ELF-1 (cell line): ENCODE measurements at regions not wholly inside any gene's neighbourhood (a gene's known extent, or its start where the extent isn't known, plus 50 kb on each side); places are given as distances from the start of the nearest gene placed in this dataset.

ENCODE experiments used
- DNase-seq: peaks from one replicate; pipeline ENCODE4 v3.0.0-alpha.2; 2016; ENCODE audit warnings: low read depth, low spot score

DNA sequence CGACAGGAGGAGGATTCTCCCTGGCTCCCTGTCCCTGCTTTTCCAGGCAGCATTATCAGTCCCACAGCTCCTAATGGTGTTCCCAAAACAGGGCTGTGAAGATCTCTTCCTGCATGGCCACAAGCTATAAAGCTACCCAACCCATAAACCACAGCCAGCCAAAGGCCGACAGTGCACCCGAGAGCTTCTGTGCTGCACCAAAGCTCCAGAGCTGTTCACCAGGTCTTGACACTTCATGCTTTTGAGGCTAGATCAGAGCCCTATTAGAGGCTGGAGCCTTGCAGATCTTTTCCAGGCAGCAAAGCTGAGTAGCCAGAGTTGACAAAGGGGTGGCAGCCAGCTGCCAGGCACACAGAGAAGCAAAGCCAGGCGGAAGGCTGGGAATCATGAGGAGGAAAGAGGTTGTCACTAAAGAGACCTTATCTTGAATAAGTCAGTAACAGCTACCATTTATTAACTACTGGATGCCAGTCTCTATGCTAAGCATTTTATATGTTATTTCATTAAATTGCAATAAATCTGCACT, 180.4 kb downstream of the KATNAL1 start:
- DNase-seq: no peak

DNA sequence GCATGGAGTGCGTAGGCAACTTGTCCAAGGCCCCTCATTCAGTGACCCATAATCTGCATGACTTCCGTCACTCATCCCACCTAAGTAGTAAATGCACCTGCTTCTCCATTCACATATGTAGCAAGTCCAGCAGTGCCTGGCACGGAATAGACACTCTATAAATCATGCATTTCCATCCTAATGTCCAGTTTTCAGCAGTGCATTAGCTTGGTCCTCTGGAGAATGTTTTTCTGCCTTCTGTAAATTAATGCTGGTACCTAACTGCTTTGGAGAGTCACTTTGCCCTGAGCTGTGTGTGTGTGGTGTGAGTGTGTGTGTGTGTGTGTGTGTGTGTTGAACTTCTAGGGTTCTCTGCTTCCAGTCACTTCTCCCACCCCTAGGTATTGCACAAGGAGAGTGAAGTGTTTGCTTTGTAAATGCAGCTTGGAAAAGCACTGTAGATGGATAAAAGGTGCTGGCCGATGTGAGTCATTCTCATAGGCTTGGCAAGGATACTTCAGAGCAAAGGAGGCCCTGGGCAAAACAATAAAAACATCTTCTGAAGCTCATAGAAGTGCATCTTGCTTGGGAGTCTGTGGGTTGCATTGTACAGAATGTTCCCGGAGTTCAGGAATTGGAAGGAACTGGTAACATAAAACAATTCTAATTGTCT, 181.8 kb downstream of the KATNAL1 start:
- DNase-seq: no peak

DNA sequence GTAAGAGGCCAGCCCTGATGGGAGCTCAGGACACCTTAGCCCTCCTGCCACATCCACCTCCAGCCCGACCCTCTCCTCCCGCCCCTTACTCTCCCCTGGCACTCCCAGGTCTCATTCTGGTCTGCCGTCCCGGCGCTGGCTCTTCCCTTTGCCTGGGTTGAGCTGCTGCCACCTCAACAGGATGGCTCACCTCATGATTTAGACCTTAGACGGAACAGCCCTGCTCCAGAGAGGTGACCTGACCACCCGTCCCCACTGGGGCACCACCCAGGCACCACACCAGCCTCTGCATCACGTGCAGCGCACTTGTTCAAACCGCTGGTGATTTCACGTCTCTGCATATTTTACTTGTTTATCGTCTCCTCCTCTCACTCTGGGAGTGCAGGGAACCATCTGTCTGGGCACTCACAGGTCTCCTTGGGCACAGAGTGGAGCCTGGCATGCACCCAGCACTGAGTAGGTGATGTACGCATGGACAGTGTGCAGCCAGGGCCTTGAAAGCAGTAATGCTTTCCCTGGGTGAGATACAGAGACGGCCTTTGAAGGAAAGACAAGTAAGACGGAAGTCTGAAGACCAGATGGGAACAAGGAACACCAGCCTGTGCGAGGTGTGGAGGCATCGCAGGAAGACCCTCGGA, 183.1 kb downstream of the KATNAL1 start:
- DNase-seq: no peak

DNA sequence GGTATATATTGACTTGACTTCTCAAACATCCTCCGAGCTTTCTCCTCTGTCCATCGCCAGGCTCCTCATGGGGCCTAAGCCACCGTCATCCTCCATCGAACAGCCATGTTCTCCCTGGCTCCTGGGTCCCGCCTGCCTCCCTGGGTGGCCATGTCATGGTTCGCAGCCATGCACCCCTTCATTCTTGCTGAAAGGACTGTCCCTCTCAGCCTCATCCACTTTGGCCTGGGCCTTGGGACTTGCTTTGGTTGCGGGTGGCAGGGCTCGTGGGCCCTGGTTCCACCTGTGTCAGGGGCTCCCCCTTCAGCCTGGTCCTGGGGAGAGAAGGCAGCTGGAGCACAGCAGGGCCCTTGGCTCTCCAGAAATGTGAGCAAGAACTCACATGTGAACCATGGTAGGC, 183.8 kb downstream of the KATNAL1 start:
- DNase-seq: no peak

DNA sequence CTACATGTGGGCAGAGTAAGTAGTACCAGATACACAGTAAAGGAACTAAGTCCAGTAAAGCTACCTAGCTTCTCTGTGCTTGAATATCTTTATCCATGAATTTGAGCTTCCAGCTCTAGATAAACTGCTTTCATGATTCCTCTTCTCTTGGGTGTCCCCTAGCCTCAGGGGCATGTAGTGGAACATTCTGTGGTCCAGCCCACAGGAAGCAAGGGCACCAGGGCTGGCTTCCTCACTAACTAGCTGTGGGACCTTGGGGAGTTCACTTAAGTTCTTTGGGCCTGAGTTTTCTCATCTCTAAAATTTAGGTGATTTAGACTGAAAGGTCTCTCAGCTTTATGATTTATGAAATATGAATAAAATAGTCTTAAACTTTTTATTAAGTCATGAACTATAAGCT, 185.7 kb downstream of the KATNAL1 start:
- no peak for DNase-seq

DNA sequence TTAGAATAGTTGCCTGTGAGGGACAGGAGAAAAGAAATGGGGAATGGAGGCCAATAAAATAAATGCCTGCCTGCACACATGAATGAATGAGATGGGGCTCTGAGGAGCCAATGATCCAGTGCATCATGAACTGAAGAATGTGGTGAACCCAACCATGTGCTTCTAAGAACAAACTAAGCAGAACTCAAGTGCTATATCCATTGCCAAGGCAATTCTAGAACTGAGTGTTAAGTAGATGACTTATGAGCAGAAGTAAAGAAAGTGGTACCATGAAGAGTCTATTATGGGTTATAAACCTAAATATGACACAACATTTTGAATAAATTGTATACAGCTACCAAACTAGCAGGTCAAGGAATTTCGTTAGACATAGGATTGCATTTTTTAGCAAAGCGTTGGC, 186.1 kb downstream of the KATNAL1 start:
- no peak for DNase-seq

DNA sequence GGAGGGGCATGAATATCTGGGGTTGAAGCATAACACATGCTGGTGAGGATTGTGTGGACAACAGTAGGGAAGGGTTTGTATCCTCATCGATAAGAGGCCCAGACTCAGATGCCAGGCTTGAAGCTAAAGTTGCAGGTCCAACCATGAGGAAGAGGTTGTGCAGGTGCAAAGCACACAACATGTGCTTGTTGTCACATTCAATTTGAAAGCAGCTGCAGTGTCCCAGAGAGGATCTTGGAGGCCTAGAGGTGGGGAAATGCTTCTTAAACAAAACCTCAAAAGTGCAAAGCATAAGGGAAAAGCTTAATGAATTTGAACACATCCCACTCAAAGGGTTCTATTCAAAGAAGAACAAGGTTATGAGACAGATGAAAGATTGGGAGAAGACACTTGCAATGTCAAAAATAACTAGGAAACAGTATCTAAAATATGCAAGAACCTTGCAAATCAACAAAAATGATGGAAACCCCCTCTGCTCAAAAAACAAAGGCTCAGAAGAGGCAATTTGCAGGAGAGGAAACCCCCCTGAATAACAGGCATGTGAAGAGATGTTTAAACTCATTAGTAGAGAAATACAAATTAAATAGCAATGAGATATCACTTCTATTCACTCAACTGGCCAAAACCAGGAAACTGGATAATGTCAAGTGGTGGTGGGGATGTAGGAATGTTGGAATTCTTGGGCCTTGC, 187.1 kb downstream of the KATNAL1 start:
- no peak for DNase-seq

DNA sequence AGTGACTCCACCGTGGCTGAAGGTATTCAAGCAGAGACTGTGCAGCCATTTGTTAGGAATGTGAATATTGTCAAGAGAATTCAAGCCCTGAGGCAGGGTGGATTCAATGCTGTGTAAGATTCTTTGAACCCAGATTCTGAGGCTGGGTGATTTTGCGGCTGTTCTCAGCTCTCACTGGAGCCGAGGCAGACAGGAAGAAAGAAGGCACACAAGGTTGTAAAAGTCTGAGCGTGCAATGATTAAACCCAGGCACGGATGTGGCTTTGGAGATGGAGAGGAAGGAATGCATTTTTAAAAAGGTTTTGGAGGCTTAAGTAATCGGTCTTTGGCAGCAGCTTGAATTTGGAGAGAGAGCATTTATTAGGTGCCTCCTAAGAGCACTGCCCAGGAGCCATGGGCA, 187.9 kb downstream of the KATNAL1 start:
- DNase-seq: peak; percentile 66

DNA sequence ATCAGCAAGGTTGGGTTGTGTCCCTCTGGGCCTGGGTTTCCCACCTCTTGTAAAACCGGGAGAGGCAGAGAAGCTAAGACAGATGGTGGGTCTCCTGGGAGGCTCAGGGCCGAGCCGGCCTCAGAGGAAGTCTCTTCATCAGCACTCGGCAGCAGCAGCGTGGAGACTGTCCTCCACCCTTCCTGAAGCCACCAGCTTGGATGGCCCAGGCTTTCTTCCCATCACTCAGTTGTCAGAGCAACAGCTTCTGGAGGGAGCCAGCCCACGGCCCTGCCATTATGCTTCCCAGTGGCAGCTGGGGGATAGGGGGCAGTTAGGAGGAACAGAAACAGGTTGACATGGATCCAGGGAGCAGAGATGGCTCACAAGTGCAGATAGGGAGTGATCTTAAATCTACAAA, 191.0 kb downstream of the KATNAL1 start:
- no peak for DNase-seq

DNA sequence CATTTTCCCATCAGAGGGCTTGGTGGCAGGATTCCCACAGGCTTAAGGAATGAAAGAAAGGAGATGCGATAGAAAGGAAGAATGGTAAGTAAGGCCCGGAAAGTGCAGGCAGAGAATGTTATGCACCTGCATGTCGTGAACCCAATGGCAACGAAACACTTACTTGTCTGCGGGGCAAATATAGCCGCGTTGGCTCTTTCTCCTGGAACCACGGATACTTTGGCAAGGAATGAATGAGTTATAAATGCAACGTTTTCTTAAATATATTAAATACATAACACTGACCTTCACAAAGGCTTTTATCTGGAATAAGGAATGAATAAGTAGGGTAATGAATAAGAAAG, 192.1 kb downstream of the KATNAL1 start:
- no peak for DNase-seq

DNA sequence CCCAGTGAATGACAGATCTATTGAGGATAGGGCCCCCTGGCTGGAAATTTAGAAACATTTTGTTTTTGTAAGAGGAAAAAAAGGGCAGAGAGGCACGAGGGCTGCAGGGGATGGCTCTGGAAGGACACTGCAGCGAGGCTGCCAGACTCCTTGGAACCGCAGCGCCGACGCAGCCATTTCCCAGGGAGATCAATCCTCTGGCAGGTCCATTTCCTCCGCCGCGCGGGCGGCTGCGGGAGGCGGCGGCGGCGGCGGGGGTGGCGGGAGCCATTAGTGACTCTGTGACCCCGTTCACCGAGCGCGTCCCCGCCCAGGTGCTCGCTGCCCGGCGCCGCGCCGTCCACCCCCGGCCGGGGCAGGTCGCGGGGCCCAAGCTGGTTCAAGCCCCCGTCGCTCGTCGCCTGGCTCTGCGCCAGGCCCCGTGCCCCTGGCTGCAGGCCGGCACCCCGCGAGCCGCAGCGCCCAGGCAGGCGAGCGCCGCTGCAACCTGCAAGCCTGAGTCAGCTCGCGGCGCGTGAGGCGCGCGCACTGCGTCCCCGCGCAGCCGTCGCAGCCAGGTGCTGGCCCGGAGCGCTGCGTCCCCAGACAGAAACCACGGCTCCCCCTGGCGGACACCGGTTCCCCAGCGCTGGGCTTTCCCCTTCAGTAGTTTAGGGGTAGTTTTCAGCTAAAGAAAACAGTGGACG, 192.6 kb downstream of the KATNAL1 start:
- peak; percentile 94 for DNase-seq

DNA sequence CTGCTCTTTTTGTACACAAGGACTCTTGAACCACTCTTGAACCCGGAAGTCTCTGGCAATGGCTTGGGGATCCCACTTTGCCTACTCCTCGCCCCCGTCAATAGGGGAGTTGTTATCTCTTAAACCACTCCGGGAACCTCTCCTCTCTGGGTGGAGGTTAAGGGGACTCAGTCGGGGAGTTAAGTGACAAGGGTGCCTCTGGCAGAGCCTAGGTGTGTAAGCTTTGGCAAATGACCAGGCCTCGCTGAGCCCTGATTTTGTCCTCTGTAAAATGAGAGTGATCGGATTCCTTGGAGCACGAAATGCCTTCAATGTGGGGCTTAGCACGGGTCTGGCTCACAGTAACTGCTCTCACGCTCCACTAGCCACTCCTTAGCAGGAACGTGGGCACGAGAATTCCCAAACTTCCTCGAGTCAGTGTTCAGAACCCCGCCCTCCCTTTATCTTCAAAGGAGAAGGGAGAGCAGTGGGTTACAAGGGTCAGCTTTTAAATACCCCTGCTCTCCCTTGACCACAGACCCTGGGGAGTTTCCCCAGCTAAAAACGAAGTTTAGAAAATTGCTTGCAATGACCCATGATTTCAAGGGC, 193.3 kb downstream of the KATNAL1 start:
- peak; percentile 57 for DNase-seq

DNA sequence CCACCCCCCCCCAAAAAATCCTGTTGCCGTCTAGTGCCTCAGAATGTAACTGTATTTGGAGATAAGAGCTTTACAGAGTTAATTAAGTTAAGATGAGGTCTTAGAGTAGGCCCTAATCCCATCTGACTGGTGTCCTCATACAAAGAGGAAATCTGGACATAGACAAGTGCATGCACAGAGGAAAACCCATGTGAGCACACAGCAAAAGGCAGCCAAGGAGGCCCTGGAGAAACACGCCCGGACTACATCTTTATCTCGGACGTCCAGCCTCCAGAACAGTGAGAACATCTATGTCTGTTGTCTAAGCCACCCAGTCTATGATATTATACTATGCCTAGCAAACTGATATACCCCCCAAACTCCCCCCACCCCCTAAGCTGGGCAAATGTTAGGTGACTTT, 193.8 kb downstream of the KATNAL1 start:
- no peak for DNase-seq

DNA sequence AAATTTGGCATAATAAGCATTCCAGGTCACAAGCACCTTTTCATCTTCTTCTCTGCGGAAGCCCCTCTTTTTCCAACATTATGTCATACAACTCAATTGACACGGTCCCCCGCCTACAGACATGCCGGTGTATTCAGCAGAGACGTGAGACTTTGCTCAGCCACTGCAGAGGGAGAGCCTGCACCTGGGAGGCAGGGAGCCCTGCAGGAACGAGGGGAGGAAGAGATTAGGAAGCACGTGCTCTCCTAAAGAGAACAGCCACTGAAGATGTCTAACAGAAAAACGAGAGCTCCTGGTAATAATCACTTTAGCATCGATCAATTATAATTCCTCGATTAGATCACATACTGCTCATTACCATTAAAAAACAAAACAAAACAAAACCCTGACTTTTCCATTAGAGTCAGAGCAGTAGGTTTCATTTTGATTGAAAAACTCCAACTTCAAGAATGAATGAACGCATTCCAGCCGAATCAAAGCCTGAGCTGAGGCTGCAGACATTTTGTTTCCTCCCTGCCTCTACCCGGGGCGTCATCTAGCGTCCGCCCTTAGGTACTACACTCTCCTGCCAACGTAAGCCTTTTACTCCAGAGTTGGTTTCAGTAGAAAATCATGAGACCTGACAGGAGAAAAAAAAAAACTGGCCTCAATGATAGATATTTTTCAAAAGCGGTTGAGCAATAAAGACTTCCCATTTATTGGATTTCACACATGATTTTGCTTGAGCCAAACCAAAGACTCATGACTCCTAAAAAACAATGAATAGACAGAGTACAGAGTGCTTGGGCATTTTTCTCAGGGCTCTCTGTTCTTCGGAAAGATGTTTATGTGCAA, 194.5 kb downstream of the KATNAL1 start:
- peak; percentile 86 for DNase-seq

DNA sequence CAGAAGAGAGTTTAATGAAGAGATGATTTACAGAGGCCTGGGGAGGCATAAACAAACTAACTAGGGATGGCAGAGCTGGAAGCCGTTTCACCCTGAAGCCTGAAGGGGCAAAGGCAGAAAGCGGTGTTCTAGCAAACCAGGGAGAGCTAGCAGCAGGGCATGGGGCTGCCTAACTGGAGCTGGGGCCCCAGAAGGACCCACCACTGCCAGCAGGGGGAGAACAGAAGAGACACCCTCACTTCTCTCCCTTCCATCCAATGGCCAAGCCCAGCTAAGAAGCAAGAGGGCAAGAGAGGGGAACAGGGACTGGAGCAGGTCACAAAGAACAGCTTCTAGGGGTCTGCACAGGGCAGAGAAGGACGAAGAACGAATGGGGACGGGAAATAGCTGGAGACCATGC, 195.5 kb downstream of the KATNAL1 start:
- no peak for DNase-seq

DNA sequence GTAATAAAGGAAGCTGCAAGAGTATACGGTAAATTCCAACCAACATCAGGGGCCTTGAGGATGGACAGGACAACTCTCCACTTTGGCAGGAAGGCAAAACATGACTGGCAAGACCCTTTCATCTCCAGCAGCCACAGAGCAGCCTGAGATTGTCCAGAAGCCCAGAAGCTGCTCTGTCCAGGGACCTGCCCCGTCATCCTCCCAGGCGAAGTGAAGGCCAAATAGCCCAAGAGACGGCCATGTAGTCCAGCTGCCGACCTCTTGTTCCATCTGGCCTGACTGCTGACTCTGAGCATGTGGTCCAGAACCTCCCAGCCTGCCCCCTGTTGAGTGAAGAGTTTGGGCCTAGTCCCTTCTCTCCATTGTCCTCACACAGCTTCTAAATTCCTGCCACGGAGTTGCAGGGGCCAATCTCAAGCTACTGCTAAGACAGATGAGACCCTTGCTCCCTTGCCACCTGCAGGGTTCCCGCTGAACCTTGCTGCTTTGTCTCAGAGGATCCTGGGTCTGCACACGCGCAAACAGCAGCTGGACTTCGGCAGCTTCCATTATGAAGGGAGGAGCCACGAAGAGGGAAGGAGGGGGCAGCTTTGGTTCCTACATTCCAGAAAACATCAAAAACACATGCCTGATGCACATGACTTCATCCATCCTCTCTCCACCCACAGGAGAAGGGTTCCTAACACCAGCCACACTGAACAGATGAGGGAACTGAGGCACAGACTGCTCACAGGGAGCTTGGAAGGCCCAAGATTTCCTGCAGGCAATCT, 196.9 kb downstream of the KATNAL1 start:
- peak; percentile 64 for DNase-seq

DNA sequence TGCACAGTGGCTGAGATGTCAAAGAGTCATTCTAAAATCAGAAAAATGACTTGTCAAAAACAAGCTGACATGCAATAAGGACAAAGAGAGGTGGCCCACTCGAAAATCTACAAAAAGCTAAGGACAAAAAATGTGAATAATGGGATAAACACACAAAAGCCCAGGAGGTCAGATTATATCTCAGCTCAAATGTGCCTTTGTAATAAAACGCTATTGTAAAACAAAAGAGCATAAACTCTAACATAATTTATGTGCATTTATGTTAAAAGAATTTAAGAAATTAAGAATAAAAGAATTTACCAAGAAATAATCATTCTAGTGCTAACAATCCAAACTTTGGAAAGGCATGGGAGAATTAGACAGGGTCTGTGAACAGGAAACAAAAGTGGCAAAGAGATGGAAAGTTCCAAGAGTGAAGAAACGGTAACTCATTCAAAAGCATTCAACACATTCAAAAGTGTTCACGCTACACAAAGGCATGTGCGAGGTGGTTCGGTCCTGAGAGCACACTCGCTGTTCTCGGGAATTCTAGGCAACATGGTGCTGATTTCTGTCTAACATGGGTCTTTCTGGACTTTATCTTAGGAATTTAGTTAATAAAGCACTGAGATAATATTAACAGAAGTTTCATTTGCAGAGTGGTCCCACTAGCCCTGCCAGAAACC, 197.7 kb downstream of the KATNAL1 start:
- DNase-seq: no peak

DNA sequence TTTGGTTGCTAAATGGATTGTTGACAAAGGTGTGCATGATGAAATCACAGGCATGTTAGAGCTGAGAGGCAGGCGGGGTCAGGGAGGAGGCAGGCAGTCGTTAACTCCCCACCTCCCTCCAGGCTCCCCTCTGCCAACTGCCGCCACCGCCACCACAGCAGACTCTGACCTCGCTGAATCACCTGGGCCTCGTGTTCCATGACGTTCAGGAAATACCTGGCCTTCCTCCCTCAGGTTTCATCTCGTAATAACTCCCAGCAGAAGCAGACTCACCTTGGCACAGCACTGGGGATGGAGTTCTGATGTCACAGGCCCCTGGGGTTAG, 198.5 kb downstream of the KATNAL1 start:
- no peak for DNase-seq

DNA sequence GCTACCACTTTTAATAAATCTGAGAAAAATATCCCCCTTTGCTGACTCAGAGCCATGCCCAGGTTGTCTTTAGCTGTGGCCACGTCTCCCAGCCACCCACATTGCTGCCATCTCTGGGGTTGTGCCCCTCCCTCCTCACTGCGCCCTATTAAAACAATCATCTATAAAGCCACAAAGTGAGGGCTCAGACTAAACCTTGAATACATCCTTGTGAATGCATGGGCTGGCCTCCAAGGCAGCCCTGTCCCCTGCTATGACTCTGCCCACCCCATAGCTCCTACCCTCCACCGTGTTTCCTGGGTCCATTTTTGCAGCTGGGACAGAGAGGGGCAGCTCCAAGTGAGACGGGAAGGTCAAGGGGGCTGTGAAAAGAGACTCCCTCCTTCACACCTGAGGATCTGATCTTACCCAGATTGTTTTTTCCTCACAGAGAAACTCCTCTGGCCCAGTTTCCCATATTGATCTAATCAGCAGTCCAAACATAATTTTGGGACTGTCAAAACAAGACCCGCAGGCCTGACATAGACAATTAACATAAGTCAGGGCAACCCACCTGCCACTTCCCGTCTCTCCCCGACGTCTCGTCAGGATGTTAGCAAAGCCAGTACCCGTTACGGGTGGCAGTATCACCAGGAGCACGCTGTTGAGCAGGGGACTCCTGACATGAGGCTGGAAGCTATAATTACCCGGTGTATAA, 199.0 kb downstream of the KATNAL1 start:
- no peak for DNase-seq
